GM23338 (cell line): ENCODE measurements at regions not wholly inside any gene's neighbourhood (a gene's known extent, or its start where the extent isn't known, plus 50 kb on each side); places are given as distances from the start of the nearest gene placed in this dataset.

Experiments
- JUNB ChIP-seq: IDR thresholded peaks from one replicate; pipeline ENCODE4 v1.6.1; 2016; ENCODE audit warnings: antibody characterized with exemption; ENCODE audit not compliant: unreplicated experiment
- TF ChIP-seq, protein P1 (sequence below), 2 experiments: fragments of 200-600 bp in 1 of 2; sonication (generic) in 1 of 2; conservative IDR thresholded peaks; 2 replicates each; pipeline versions ENCODE4 v1.5.1 to v1.6.1; 2016 to 2017; ENCODE audit warnings: antibody characterized with exemption in 2 of 2, low read depth in 2 of 2, mild to moderate bottlenecking in 2 of 2, moderate library complexity in 1 of 2

DNA sequence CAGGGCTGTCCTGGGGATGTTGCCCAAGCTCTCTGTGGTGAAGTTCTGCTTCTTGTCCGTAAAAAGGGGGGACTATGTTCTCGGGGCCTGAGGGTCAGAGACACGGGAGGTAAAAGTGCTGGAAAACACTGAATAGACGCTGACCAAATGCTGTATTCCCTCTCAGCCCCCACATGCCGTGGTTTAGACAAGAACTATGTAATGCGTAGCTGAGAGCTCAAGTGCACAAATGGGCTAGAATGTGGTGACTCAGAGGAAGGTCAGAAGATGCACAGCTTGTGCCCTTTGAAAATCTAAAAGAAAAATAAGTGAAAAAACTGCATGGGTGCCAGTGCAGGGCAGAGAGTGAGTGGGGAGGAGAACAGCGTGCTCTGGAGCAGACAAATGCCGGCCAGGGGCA, 80.3 kb upstream of the MAP4K4 start:
- TF ChIP-seq, protein P1, sequence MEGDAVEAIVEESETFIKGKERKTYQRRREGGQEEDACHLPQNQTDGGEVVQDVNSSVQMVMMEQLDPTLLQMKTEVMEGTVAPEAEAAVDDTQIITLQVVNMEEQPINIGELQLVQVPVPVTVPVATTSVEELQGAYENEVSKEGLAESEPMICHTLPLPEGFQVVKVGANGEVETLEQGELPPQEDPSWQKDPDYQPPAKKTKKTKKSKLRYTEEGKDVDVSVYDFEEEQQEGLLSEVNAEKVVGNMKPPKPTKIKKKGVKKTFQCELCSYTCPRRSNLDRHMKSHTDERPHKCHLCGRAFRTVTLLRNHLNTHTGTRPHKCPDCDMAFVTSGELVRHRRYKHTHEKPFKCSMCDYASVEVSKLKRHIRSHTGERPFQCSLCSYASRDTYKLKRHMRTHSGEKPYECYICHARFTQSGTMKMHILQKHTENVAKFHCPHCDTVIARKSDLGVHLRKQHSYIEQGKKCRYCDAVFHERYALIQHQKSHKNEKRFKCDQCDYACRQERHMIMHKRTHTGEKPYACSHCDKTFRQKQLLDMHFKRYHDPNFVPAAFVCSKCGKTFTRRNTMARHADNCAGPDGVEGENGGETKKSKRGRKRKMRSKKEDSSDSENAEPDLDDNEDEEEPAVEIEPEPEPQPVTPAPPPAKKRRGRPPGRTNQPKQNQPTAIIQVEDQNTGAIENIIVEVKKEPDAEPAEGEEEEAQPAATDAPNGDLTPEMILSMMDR (conservative IDR thresholded peaks at IDR 0.05; ENCODE audit: low read depth in 2 of 2) = no peak
- no peak for TF ChIP-seq JUNB
